GM23338 (cell line): ENCODE measurements at regions not wholly inside any gene's neighbourhood (a gene's known extent, or its start where the extent isn't known, plus 50 kb on each side); places are given as distances from the start of the nearest gene placed in this dataset.

Experiments used
- ATAC-seq: fragments of 200-7000 bp; cut with Tn5 transposase; 3 replicates; pipeline ENCODE4 v1.9.1; 2020
- DNase-seq: peaks from one replicate; pipeline ENCODE4 v3.0.0-alpha.2; 2015; ENCODE audit warnings: low spot score
- H2AFZ ChIP-seq: fragments of 200-600 bp; sonication (generic); 2 replicates; pipeline ENCODE4 v1.8.0; 2016; ENCODE audit warnings: antibody characterized with exemption, mild to moderate bottlenecking, moderate library complexity
- H3F3A ChIP-seq: fragments of 200-600 bp; sonication (generic); replicated peaks from 2 replicates; pipeline ENCODE4 v1.8.0; 2017; ENCODE audit warnings: antibody characterized with exemption, mixed run types, low read depth
- H3K27ac ChIP-seq: fragments of 200-600 bp; sonication (generic); 2 replicates; pipeline ENCODE4 v1.6.1; 2016; ENCODE audit warnings: low read depth
- H3K27me3 ChIP-seq: fragments of 200-600 bp; sonication (generic); 2 replicates; pipeline ENCODE4 v1.8.0; 2016; ENCODE audit warnings: mild to moderate bottlenecking, mixed run types, moderate library complexity; ENCODE audit not compliant: insufficient read depth
- H3K36me3 ChIP-seq: fragments of 200-600 bp; sonication (generic); 2 replicates; pipeline ENCODE4 v1.8.0; 2016; ENCODE audit warnings: mild to moderate bottlenecking; ENCODE audit not compliant: insufficient read depth
- H3K4me1 ChIP-seq: fragments of 200-600 bp; sonication (generic); 2 replicates; pipeline ENCODE4 v1.8.0; 2016; ENCODE audit warnings: mild to moderate bottlenecking, moderate library complexity; ENCODE audit not compliant: insufficient read depth
- H3K4me2 ChIP-seq: fragments of 200-600 bp; sonication (generic); 2 replicates; pipeline ENCODE4 v1.7.1; 2017; ENCODE audit warnings: mixed run types
- H3K4me3 ChIP-seq: fragments of 200-600 bp; sonication (generic); 2 replicates; pipeline ENCODE4 v1.6.1; 2016; ENCODE audit warnings: mixed run types
- H3K79me2 ChIP-seq: fragments of 200-600 bp; sonication (generic); replicated peaks from 2 replicates; pipeline ENCODE4 v1.8.0; 2017; ENCODE audit warnings: mild to moderate bottlenecking; ENCODE audit not compliant: insufficient read depth
- H3K9me2 ChIP-seq: fragments of 200-600 bp; sonication (generic); 2 replicates; pipeline ENCODE4 v1.8.0; 2017; ENCODE audit not compliant: insufficient read depth
- H4K20me1 ChIP-seq: fragments of 200-600 bp; sonication (generic); replicated peaks from 2 replicates; pipeline ENCODE4 v1.8.0; 2017; ENCODE audit warnings: mild to moderate bottlenecking; ENCODE audit not compliant: insufficient read depth
- H3K27ac Mint-ChIP-seq: 2 replicates; pipeline ENCODE4 v1.8.0; 2020; ENCODE audit warnings: inconsistent platforms, mild to moderate bottlenecking, moderate library complexity, mixed read lengths
- H3K27me3 Mint-ChIP-seq: 3 replicates; pipeline ENCODE4 v1.8.0; 2022; ENCODE audit warnings: low read depth, mild to moderate bottlenecking, moderate library complexity, mixed read lengths, inconsistent platforms; ENCODE audit not compliant: insufficient read depth, poor library complexity
- H3K36me3 Mint-ChIP-seq: 3 replicates; pipeline ENCODE4 v1.8.0; 2021; ENCODE audit warnings: low read depth, mild to moderate bottlenecking, inconsistent platforms, moderate library complexity, mixed read lengths
- H3K4me1 Mint-ChIP-seq: 3 replicates; pipeline ENCODE4 v1.8.0; 2020; ENCODE audit warnings: mild to moderate bottlenecking, inconsistent platforms, mixed read lengths
- H3K4me3 Mint-ChIP-seq: 3 replicates; pipeline ENCODE4 v1.8.0; 2021; ENCODE audit warnings: moderate library complexity, mild to moderate bottlenecking, inconsistent platforms, mixed read lengths
- H3K9me3 Mint-ChIP-seq: 3 replicates; pipeline ENCODE4 v1.8.0; 2020; ENCODE audit warnings: moderate library complexity, mild to moderate bottlenecking, inconsistent platforms, mixed read lengths
- CREB1 ChIP-seq: fragments of 250-450 bp; sonication (Bioruptor Pico); IDR thresholded peaks from 2 replicates; pipeline ENCODE4 v1.5.0; 2020; ENCODE audit warnings: low read depth, mild to moderate bottlenecking, moderate library complexity
- CTCF ChIP-seq, 2 experiments: fragments of 200-600 bp in 1 of 2; sonication (generic) in 1 of 2; conservative IDR thresholded peaks; 2 replicates each; pipeline versions ENCODE4 v1.5.1 to v1.6.1; 2016 to 2017; ENCODE audit warnings: antibody characterized with exemption in 2 of 2, low read depth in 2 of 2, mild to moderate bottlenecking in 2 of 2, moderate library complexity in 1 of 2
- ETS1 ChIP-seq: IDR thresholded peaks from 2 replicates; pipeline ENCODE4 v1.6.1; 2016; ENCODE audit warnings: antibody characterized with exemption
- EZH2 ChIP-seq: fragments of 200-600 bp; sonication (generic); IDR thresholded peaks from one replicate; pipeline ENCODE4 v1.8.0; 2017; ENCODE audit warnings: antibody characterized with exemption, mild to moderate bottlenecking, low read depth; ENCODE audit not compliant: unreplicated experiment
- EZH2phosphoT487 ChIP-seq: fragments of 200-600 bp; sonication (generic); IDR thresholded peaks from one replicate; pipeline ENCODE4 v1.8.1; 2018; ENCODE audit warnings: antibody characterized with exemption; ENCODE audit not compliant: unreplicated experiment
- JUNB ChIP-seq: IDR thresholded peaks from one replicate; pipeline ENCODE4 v1.6.1; 2016; ENCODE audit warnings: antibody characterized with exemption; ENCODE audit not compliant: unreplicated experiment
- NANOG ChIP-seq: IDR thresholded peaks from 2 replicates; pipeline ENCODE4 v1.6.1; 2016; ENCODE audit warnings: antibody characterized with exemption, borderline replicate concordance
- POLR2AphosphoS5 ChIP-seq: IDR thresholded peaks from 2 replicates; pipeline ENCODE4 v1.6.1; 2016; ENCODE audit warnings: antibody characterized with exemption, low read depth
- STAT1 ChIP-seq: IDR thresholded peaks from one replicate; pipeline ENCODE4 v1.6.1; 2016; ENCODE audit warnings: antibody characterized with exemption; ENCODE audit not compliant: unreplicated experiment
- ZNF114 ChIP-seq: fragments of 250-450 bp; sonication (Bioruptor Pico); IDR thresholded peaks from 2 replicates; pipeline ENCODE4 v1.5.0; 2020; ENCODE audit warnings: mild to moderate bottlenecking, moderate library complexity
- ZNF331 ChIP-seq: fragments of 250-450 bp; sonication (Bioruptor Pico); IDR thresholded peaks from 2 replicates; pipeline ENCODE4 v1.5.0; 2020; ENCODE audit warnings: low read depth, mild to moderate bottlenecking, moderate library complexity
- ZNF462 ChIP-seq: fragments of 250-450 bp; sonication (Bioruptor Pico); IDR thresholded peaks from 2 replicates; pipeline ENCODE4 v1.5.0; 2020; ENCODE audit warnings: mild to moderate bottlenecking, moderate library complexity

GRCh38 chr13:50359779-50360178 lies 344.5 kb downstream of the KCNRG start:
- Mint-ChIP-seq H3K9me3 (no peaks in the 10 kb centered on the region), H3K27me3 (no peaks in the 10 kb centered on the region), H3K27ac (no peak overlapping the region), H3K4me3 (no peak overlapping the region), H3K36me3 (no peaks in the 10 kb centered on the region), H3K4me1 (no peaks in the 10 kb centered on the region; the same call in 2 of the 3 replicates)
- no peak for TF ChIP-seq ZNF114 (CRISPR knock-in tag)
- TF ChIP-seq EZH2: no peak
- no peak for TF ChIP-seq ETS1
- Histone ChIP-seq H3K27ac (no peak overlapping the region), H3K79me2 (no peaks in the 10 kb centered on the region), H3K4me2 (no peak overlapping the region), H3K4me1 (no peaks in the 10 kb centered on the region), H3K9me2 (no peaks in the 10 kb centered on the region), H2AFZ (no peak overlapping the region), H3K36me3 (no peaks in the 10 kb centered on the region), H4K20me1 (no peaks in the 10 kb centered on the region), H3K4me3 (no peak overlapping the region), H3K27me3 (no peaks in the 10 kb centered on the region), H3F3A (no peaks in the 10 kb centered on the region)
- DNase-seq (no peak), ATAC-seq (no peak)

GRCh38 chr13:50360637-50361036 lies 345.4 kb downstream of the KCNRG start:
- H3F3A ChIP-seq: no peaks in the 10 kb centered on the region
- H4K20me1 ChIP-seq: no peaks in the 10 kb centered on the region
- H3K4me1 ChIP-seq: no peaks in the 10 kb centered on the region
- no peak overlapping the region for H3K27ac ChIP-seq
- Mint-ChIP-seq H3K36me3 (no peaks in the 10 kb centered on the region), H3K4me1 (no peaks in the 10 kb centered on the region; the same call in 2 of the 3 replicates), H3K9me3 (no peaks in the 10 kb centered on the region), H3K4me3 (no peak overlapping the region), H3K27me3 (no peaks in the 10 kb centered on the region), H3K27ac (no peak overlapping the region)
- H3K27me3 ChIP-seq: no peaks in the 10 kb centered on the region
- no peak overlapping the region for H3K4me3 ChIP-seq
- no peak overlapping the region for H2AFZ ChIP-seq
- no peaks in the 10 kb centered on the region for H3K9me2 ChIP-seq
- H3K79me2 ChIP-seq: no peaks in the 10 kb centered on the region
- DNase-seq (no peak), ATAC-seq (no peak)
- H3K36me3 ChIP-seq: no peaks in the 10 kb centered on the region
- H3K4me2 ChIP-seq: no peak overlapping the region
- no peak for TF ChIP-seq ZNF114 (CRISPR knock-in tag)
- TF ChIP-seq ZNF331 (CRISPR knock-in tag): no peak
- TF ChIP-seq CTCF (conservative IDR thresholded peaks at IDR 0.05; ENCODE audit: low read depth in 2 of 2): no peak
- TF ChIP-seq POLR2AphosphoS5: no peak
- no peak for TF ChIP-seq EZH2
- TF ChIP-seq ZNF462 (CRISPR knock-in tag): no peak
- TF ChIP-seq JUNB: no peak
- TF ChIP-seq ETS1: no peak
- no peak for TF ChIP-seq NANOG
- no peak for TF ChIP-seq CREB1
- no peak for TF ChIP-seq STAT1
- no peak for TF ChIP-seq EZH2phosphoT487
